GM19397 (cell line): ENCODE measurements at regions not wholly inside any gene's neighbourhood (a gene's known extent, or its start where the extent isn't known, plus 50 kb on each side); places are given as distances from the start of the nearest gene placed in this dataset.
"Not testable (repeated sequence)": the region's sequence is repeated elsewhere in the genome, so short reads cannot be mapped to it uniquely, and the experiment has no call there.

Source experiments
- ATAC-seq: cut with Tn5 transposase; IDR thresholded peaks from one replicate; pipeline ENCODE4 v1.9.1; 2021; ENCODE audit warnings: mild to moderate bottlenecking, moderate library complexity; ENCODE audit not compliant: unreplicated experiment

- no peak for ATAC-seq
These were observed 794.5 kb upstream of the GRM7 start for GRCh38 chr3:6066397-6066796.

GRCh38 chr3:6066868-6067578 is 793.9 kb upstream of the GRM7 start:
- not testable (repeated sequence) for ATAC-seq

GRCh38 chr3:6074952-6075351 is 786.0 kb upstream of the GRM7 start:
- ATAC-seq, result no peak

- ATAC-seq, result no peak
These were observed 782.5 kb upstream of the GRM7 start for GRCh38 chr3:6078436-6078835.

- no peak for ATAC-seq
These were observed 781.9 kb upstream of the GRM7 start for GRCh38 chr3:6079011-6079410.

- no peak for ATAC-seq
These were observed 781.2 kb upstream of the GRM7 start for GRCh38 chr3:6079561-6080179.

- ATAC-seq, result no peak
These were observed 772.5 kb upstream of the GRM7 start for GRCh38 chr3:6088433-6088832.

- ATAC-seq, result no peak
These were observed 771.1 kb upstream of the GRM7 start for GRCh38 chr3:6089780-6090179.

GRCh38 chr3:6091262-6091661 is 769.7 kb upstream of the GRM7 start:
- no peak for ATAC-seq

- no peak for ATAC-seq
These were observed 765.9 kb upstream of the GRM7 start for GRCh38 chr3:6095006-6095405.

GRCh38 chr3:6097021-6097420 is 763.9 kb upstream of the GRM7 start:
- no peak for ATAC-seq

- no peak for ATAC-seq
These were observed 763.4 kb upstream of the GRM7 start for GRCh38 chr3:6097556-6097955.

- no peak for ATAC-seq
These were observed 762.3 kb upstream of the GRM7 start for GRCh38 chr3:6098516-6099157.

GRCh38 chr3:6099458-6100075 is 761.3 kb upstream of the GRM7 start:
- no peak for ATAC-seq

- no peak for ATAC-seq
These were observed 755.7 kb upstream of the GRM7 start for GRCh38 chr3:6105187-6105586.

- ATAC-seq, result no peak
These were observed 752.0 kb upstream of the GRM7 start for GRCh38 chr3:6108957-6109356.

GRCh38 chr3:6110451-6110850 is 750.5 kb upstream of the GRM7 start:
- no peak for ATAC-seq

- ATAC-seq, result no peak
These were observed 748.4 kb upstream of the GRM7 start for GRCh38 chr3:6112546-6112945.

GRCh38 chr3:6113338-6113737 is 747.6 kb upstream of the GRM7 start:
- no peak for ATAC-seq

GRCh38 chr3:6119367-6119766 is 741.5 kb upstream of the GRM7 start:
- ATAC-seq, result no peak

- ATAC-seq, result no peak
These were observed 740.1 kb upstream of the GRM7 start for GRCh38 chr3:6120786-6121185.

- no peak for ATAC-seq
These were observed 736.0 kb upstream of the GRM7 start for GRCh38 chr3:6124875-6125274.
